Skin of body (tissue), 1 donor: ENCODE measurements at regions not wholly inside any gene's neighbourhood (a gene's known extent, or its start where the extent isn't known, plus 50 kb on each side); places are given as distances from the start of the nearest gene placed in this dataset.
"Not testable (repeated sequence)": the region's sequence is repeated elsewhere in the genome, so short reads cannot be mapped to it uniquely, and the experiment has no call there.

Experiments
- DNase-seq: peaks from one replicate; lab custom pipeline; 2025; lab: John Stamatoyannopoulos, UW

DNA sequence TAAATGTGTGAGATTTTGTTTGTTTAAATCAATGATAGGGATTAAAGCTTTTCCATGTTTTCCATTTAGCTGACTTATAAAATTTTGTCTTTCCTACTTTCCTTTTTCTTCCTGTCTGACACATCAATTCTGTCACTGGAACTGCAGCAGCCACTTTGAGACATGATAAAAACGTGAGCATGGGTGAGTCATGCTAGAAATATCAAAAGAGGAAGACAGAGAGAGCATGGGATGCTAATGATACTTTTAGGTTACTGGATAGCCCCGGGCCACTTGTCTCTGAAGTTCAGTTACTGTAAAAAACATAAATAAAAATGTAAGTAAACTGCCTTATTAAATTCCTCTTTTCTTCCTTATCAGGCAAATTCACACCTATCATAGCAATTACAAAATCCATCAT, 1332.0 kb upstream of the PCDH20 start:
- no peak for DNase-seq

DNA sequence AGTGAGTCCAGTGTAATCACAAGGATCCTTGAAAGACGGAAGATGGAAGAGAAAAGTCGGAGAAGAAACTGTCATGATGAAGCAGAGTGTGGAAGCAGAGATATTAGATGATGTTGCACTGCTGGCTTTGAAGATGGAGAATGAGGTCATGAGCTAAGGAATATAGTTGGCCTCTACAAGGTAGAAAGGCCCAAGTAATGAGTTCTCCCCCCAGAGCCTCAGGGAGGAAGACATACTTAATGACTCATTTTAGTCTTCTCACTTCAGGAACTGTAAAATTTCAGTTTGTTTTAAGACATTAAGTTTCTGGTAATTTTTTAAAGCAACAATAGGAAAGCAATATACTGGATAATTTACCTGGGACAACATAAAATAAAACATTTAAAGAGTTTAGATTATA, 1331.5 kb upstream of the PCDH20 start:
- no peak for DNase-seq

DNA sequence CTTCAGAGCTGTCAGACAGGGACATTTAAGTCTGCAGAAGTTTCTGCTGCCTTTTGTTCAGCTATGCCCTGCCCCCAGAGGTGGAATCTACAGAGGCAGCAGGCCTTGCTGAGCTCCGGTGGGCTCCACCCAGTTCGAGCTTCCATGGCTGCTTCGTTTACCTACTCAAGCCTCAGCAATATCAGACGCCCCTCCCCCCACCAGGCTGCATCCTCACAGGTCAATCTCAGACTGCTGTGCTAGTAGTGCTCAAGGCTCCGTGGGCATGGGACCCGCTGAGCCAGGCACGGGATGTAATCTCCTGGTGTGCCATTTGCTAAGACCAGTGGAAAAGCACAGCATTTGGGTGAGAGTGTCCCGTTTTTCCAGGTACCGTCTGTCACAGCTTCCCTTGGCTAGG, 1314.1 kb upstream of the PCDH20 start:
- not testable (repeated sequence) for DNase-seq

DNA sequence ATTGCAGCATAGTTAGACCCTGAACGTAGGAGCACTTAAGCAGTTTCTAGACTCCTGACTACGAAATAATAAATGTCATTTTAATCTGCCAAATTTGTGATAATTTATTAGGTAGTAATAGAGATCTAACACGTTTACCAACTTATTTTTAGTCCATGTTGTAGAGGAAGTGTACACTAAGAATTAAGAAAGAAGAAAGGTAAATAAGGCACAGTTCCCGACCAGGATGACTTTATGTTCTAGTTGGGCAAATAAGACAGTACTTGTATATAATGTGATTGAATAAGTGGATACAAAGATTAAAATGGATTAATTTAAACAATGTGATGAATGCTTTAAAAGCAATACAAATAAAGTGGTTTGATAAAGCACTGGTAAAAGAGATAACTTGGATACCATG, 1306.2 kb upstream of the PCDH20 start:
- no peak for DNase-seq

DNA sequence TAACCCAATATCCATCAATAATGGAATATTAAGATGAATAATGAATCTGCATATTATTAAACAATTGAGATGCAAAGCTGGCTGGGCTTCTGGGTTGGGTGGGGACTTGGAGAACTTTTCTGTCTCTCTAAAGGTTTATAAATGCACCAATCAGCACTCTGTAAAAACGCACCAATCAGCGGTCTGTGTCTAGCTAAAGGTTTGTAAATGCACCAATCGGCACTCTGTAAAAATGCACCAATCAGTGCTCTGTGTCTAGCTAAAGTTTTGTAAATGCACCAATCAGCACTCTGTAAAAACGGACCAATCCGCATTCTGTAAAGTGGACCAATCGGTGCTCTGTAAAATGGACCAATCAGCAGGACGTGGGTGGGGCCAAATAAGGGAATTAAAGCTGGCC, 1296.3 kb upstream of the PCDH20 start:
- not testable (repeated sequence) for DNase-seq

DNA sequence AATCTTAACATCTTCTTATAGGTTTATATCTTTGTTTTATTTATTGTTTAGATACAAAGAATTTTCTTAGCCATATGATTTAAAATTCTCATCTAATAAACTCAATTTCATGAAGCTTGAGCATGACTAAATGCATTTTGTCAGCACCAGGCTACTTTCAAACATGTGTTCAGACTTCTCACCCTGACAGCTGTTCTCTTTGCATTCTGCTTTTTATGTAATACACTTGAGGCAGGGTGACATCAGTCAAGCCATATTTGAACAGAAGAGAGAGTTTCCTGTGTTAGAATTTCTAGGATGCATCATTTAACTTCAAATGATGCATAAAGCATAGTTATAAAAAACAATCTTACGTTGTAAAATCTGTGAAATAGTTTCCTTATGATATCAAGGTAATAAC, 1295.1 kb upstream of the PCDH20 start:
- no peak for DNase-seq

DNA sequence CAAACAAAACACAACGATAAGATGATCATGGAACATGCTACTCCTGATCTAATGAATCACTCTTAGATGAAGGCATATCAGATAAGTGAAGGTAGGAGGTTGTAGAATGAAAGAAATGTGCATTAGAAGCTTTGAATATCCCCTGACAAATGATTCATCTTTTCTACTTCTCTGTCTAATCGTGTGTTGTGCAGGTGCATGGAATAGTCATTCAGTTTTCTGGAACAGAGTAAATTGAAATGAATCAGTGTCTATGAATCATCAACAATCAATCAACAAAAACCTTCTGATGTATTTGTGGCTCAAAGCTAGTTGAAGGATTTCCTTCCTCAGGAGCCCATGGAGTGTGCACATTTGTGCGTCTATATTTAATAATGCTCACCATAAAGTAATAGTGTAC, 1290.4 kb upstream of the PCDH20 start:
- DNase-seq: no peak

DNA sequence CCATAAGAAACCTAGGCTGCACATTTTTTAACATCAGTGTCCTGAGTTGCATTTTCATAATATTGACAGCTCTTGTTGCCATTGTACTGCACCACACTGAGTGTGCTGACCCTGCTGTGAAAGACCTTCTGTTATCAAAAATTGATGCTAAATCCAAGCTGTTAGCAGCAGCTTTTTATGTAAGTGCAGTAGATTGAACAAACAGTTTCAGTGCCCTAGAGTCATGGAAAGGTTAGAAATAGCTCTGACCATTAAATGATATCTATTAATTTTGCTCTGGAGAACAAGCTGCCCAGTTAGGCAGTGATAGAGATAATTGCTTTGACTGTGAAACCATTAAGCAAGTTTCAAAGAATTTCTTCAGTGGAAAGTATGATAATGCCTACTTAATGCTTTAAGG, 1289.2 kb upstream of the PCDH20 start:
- DNase-seq: no peak

DNA sequence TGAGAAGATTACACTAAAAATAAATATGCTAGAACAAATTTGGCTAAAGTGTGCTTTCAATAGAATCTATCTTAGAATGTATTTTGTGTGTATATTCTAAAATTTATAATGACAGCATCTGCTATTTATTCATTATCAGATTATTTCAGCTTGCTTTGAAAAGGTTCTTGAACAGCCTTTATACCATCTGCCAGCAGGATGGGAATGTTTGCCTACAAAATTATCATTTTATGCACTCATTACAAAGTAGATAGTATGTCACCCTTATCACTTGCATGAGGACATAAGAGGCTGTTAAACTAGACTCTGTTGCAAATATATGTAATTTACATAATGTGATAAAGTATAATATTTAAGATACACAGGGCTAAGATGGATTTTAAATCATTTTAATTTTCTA, 1286.9 kb upstream of the PCDH20 start:
- DNase-seq: no peak

DNA sequence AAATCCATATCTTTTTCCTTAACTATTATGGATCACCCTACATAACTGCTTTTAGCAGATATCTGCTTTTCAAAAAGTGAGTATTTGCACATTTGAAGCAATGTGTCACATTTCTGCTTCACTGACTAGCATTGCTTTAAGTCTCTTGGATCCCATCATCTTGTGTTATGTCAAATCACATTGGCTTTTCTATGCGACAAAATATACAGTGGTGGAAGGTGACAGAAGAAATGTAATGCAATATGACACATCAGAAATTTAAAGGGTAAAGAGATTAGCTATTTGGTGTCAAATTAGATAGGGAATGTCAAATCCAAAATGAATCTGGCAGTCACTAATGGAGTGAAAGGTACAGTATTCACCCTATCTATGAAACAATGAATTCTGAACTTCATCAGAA, 1282.1 kb upstream of the PCDH20 start:
- no peak for DNase-seq

DNA sequence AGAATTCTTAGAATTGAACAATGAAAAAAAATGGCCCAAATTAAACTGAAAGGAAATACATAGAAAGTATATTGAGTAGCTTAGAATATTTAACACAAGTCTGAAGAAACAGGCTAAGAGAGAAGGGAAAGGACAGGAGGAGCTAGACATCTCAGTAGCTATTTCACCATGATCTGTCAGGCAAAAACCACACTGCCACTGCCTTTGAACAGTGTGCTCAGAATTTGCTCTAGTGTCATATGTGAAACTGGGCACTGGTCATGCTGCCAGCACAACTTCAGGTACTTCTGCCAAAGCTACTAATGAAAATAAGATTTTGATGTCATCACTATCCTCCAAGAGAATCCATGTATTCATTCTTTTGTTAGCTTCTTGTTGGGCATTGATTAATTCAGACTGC, 1280.8 kb upstream of the PCDH20 start:
- no peak for DNase-seq

DNA sequence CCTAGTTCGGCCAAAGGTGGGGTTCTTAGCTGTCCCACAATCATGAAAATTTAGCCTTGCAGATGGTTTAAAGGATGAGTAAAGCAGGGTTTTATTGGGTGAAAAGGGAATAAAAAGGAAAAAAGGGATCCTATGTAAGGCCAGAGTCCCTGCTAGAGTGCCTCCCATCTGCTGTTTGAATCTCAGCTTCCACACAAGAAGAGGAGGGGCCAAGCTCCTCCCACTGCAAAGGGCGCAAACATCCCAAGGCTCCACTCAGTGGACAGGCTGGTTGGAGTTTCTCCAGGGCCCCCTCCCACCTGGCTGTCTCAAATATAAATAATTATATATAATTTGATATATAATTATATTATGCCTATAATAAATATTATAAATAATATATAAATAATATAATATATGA, 1272.1 kb upstream of the PCDH20 start:
- DNase-seq: no peak

DNA sequence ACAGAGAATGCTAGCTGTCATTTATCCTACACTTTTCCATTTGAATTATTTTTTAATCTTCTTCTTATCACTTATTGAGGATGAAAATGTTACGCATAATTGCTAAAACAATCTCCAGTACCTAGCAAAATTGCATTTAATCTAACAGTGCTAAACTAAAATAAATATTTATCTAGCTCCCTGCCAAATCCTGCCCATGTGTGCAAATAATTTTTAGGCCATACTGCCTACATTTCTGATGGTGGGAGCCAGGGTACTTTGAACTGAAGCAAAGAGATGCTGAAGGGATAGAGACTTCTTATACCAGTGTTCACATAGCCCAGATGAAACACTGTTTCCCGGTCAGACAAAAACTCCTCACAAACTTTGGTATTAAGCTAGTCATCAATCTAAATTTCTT, 1268.7 kb upstream of the PCDH20 start:
- no peak for DNase-seq

DNA sequence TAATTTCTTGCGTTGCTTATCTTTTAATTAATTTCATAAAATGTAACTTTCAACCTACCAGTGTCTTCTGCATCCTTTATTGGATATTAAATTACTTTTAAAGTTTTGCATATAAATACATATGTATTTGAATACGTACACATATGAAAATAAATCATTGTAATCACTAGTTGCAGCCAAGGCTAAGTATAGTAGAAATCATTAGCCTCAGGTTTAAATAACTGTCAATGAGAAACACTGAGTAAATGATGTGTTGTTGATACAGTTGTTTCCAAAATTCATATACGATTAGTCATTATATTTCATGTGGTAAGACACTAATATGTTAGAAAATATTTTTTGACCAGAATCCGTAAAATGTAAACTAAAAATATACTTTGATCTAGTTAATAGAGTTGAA, 1267.1 kb upstream of the PCDH20 start:
- DNase-seq: no peak

DNA sequence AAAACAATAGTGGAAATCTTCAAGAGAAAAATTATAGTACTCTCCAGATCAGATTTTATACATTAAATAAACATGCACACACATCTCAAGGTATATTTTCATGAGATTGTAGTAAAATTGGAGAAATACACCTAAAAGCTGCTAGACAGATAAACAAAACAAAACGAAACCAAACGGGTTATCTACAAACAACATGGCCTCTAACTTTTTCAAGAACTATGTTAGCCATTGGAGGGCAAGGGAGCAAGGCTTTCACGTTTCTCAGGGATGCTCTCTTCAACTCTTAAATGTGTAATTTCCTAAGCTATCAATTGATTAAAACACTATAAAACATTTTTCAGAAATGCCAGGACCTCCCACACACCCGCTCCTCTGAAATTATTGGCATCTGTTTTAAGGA, 1262.4 kb upstream of the PCDH20 start:
- no peak for DNase-seq

DNA sequence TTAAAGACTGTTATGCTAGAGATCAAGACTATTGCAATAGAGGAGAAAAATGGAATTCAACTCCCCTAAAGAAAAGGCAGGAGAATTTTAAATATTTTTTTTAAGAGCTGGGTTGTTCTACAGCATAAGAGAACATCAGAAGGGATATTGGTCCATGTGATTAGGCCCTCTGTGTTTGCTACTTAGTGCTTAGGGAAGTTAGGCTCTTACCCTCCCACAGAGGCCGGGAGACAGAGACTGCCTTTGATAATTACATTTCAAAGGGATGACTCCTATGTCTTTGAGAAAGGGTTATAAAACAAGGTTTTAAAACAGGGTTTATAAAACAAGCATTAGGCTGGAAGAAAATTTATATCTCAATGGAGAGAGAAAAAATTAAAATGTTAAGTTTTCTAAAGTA, 1248.1 kb upstream of the PCDH20 start:
- DNase-seq: no peak

DNA sequence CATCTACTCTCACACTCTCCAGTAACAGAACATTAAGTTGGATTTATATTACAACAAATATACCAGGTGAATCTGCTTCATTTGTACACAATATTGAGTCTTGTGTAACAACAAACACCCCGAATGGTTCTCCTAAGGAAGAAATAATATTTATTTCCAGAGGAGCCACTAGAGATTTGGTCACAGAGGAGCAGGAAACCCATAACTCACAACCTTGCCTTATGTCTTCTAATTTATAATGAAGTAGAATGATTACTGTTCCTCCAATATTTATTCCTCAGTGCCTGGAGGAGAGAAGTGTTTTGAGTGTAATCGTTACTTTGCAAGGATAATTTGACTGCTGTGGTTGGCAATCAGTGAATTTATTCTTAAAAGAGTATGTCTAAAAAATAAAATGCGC, 1243.7 kb upstream of the PCDH20 start:
- DNase-seq: no peak

DNA sequence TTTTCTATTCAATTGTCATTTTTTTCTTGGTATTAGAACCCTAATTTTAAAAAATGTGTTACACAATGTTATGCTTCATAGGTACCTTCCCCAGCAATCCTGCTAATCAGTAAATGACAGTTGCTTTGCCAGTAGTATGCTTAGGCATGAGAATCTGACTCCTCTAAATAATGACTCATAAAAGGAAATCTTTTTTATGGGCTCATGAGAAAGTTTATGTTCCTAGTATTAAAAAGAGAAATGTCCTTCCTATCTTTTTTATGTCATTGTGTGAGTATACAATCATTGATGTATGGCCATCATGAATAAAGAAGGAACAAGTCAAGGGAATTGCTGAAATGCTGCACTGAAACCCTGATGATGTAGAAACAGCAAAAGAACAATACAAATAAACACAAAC, 1237.7 kb upstream of the PCDH20 start:
- no peak for DNase-seq

DNA sequence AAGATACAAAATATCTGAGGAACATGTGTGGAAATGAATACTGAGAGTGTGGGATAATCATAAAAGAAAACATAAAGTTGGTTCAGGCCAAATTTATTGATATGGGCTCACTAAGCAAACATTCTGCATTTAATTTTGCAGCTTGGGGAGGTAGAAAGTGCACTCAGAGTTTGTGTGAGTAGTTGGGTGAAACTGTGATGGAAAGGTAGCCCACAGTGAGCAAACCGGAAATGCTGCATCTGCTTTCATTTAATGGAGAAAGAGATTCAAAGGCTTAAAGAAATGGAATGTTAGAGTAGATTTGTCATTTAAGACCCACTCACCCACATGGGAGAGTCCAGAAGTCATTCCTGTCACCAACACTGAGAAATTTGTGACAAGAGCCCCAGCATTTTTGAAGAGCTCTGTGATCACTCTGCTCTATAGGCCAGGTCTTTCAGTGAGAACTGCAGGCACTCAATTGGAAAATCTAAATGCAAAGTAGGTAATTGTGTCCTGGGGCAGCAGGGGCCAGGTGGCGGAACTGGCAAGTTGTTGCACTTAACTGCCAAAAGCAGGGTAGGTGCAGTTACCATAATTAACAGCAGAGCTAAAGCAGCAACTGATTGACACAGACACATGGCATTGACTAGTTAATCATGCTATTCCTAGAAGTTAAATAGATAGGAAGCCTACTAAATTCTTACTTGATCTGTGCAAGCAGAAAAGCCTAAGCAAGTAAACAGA, 1228.3 kb upstream of the PCDH20 start:
- no peak for DNase-seq

DNA sequence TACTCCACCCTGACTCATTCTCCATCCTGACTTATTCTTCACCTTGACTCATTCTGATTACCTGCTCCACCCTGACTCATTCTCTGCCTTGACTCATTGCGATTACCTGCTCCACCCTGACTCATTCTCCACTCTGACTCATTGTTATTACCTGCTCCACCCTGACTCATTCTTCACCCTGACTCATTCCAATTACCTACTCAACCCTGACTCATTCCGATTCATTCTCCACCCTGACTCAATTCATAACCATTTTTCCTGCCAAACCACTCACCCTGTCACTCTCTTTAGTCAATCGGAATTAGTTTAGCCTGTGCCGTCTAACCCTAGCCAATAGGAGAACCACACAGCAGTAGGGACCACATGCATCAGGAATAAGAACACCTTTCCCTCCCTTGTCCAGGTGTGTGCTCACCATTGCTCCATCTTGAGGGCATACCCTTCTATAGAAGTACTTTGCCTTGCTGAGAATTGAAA, 1227.4 kb upstream of the PCDH20 start:
- DNase-seq: no peak

DNA sequence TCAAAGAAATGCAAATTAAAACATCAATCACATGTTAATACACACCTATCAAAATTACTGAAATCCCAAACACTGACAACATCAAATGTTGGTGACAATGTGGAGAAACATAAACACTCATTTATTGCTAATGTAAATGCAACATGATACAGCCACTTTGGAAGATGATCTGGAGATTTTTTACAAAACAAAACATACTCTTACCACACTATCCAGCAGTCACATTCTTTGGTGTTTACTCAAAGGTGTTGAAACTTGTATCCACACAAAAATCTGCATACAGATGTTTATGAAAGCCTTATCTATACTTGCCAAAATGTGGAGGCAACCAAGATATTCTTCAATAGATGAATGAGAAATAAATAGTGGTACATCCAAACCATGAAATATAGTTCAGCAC, 1219.5 kb upstream of the PCDH20 start:
- DNase-seq: no peak

DNA sequence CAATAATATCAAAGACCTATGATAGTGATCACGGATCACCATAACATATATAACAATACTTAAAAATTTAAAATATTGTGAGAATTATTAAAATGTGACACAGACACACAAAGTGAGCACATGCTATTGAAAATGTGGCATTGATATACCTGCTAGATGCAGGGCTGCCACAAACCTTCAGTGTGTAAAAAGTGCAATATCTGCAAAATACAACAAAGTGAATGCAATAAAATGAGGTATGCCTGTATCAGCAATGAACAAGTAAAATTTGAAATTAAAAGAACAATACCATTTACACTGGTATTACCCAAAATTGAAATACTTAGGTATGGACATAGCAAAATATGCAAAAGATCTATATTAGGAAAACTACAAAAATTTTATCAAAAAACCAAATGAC, 1217.8 kb upstream of the PCDH20 start:
- no peak for DNase-seq

DNA sequence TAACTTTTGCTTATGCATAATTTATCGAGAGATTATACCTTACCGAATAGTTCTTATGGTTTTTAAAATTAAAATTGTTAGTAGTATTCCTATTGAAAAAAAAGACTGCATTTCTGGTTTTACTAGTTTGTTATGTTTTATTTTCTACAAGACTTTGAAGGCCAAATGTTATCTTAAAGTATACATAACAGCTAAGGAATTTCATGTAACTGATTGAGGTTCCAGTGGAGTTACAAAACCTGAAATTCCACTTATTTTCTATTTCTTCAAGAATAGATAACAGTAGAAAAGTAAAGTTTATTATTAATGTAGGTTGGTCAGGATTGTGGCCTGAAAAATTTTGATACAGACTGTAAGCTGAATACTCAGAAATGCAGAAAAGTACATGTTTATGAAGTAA, 1216.0 kb upstream of the PCDH20 start:
- no peak for DNase-seq

DNA sequence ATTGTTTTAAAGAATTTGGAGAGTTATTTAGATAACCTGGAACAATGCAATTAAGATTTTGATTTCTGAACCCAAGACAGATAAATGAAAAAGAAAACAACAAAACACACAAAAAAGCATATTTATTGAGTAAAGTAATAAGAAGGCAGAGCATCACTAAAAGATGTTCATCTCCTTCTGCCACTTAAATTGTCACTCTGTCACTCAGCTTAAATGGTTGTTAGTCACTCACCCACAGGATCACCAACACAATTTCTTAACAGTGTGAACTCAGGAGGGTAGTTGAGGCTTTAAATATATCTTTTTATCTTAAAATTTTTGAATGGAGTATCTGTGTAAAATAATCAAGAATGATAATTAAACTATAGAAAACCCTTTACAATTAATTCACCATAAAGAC, 1215.5 kb upstream of the PCDH20 start:
- DNase-seq: no peak
